ENCODE measurements at regions not wholly inside any gene's neighbourhood (a gene's known extent, or its start where the extent isn't known, plus 50 kb on each side); places are given as distances from the start of the nearest gene placed in this dataset.
"Not testable (repeated sequence)": the region's sequence is repeated elsewhere in the genome, so short reads cannot be mapped to it uniquely, and the experiment has no call there.

GRCh38 chr3:76310667-76311066, 525.3 kb upstream of the ZNF717 start:
- Histone ChIP-seq H3K14ac (ENCODE audit: low read length in 2 of 2) (no peak overlapping the region), H3K4me2 (ENCODE audit: low read length, poor library complexity, severe bottlenecking) (no peak overlapping the region), H2BK12ac (ENCODE audit: low read length in 2 of 2) (no peak overlapping the region), H3K27ac (ENCODE audit: low read length, poor library complexity, severe bottlenecking) (no peak overlapping the region), H2BK120ac (ENCODE audit: low read depth, low read length) (no peak overlapping the region), H4K91ac (ENCODE audit: low read length) (no peak overlapping the region), H2AK5ac (ENCODE audit: low read length, severe bottlenecking) (no peak overlapping the region), H3K4ac (ENCODE audit: low read depth in 1 of 2, low read length in 2 of 2) (no peak overlapping the region), H3K79me1 (replicated peaks; ENCODE audit: low read length, poor library complexity, severe bottlenecking) (no peaks in the 10 kb centered on the region), H3K4me3 (ENCODE audit: insufficient read depth in 1 of 2, low read depth in 1 of 2, low read length in 2 of 2) (peak overlapping the region in 1 of 2 experiments; percentile 73), H2AFZ (ENCODE audit: low read depth, low read length) (no peak overlapping the region), H3K23ac (ENCODE audit: low read length in 2 of 2) (no peak overlapping the region), H2BK5ac (ENCODE audit: low read depth, low read length, poor library complexity, severe bottlenecking) (no peak overlapping the region), H3K4me1 (ENCODE audit: control insufficient read depth, insufficient read depth, low read depth, low read length) (no peaks in the 10 kb centered on the region), H2BK15ac (ENCODE audit: low read depth, poor library complexity, severe bottlenecking) (no peak overlapping the region), H4K8ac (ENCODE audit: low read length) (no peak overlapping the region), H3K9me3 (ENCODE audit: control insufficient read depth, low read length) (no peaks in the 10 kb centered on the region), H3K9ac (ENCODE audit: low read length) (peak overlapping the region; percentile 94), H3K36me3 (ENCODE audit: control insufficient read depth in 1 of 2, insufficient read depth in 2 of 2, low read depth in 1 of 2, low read length in 2 of 2) (no peaks in the 10 kb centered on the region), H3K18ac (ENCODE audit: low read depth in 1 of 2, low read length in 2 of 2) (no peak overlapping the region), H3K27me3 (ENCODE audit: control insufficient read depth in 1 of 2, insufficient read depth in 1 of 2, low read length in 2 of 2) (no peaks in the 10 kb centered on the region)
- WGBS: 85% methylated on average over 7 of the region's 7 CpGs
- no peak for DNase-seq

- Histone ChIP-seq H3K27me3 (ENCODE audit: control insufficient read depth in 1 of 2, insufficient read depth in 1 of 2, low read length in 2 of 2) (no peaks in the 10 kb centered on the region), H3K9ac (ENCODE audit: low read length) (peak overlapping the region; percentile 94), H2BK5ac (ENCODE audit: low read depth, low read length, poor library complexity, severe bottlenecking) (no peak overlapping the region), H3K14ac (ENCODE audit: low read length in 2 of 2) (no peak overlapping the region), H3K27ac (ENCODE audit: low read length, poor library complexity, severe bottlenecking) (no peak overlapping the region), H3K4me1 (ENCODE audit: control insufficient read depth, insufficient read depth, low read depth, low read length) (no peaks in the 10 kb centered on the region), H3K18ac (ENCODE audit: low read depth in 1 of 2, low read length in 2 of 2) (no peak overlapping the region), H3K4ac (ENCODE audit: low read depth in 1 of 2, low read length in 2 of 2) (no peak overlapping the region), H4K8ac (ENCODE audit: low read length) (no peak overlapping the region), H3K36me3 (ENCODE audit: control insufficient read depth in 1 of 2, insufficient read depth in 2 of 2, low read depth in 1 of 2, low read length in 2 of 2) (no peaks in the 10 kb centered on the region), H2AFZ (ENCODE audit: low read depth, low read length) (no peak overlapping the region), H2BK15ac (ENCODE audit: low read depth, poor library complexity, severe bottlenecking) (no peak overlapping the region), H3K4me3 (ENCODE audit: insufficient read depth in 1 of 2, low read depth in 1 of 2, low read length in 2 of 2) (peak overlapping the region in 1 of 2 experiments; percentile 73), H3K79me1 (replicated peaks; ENCODE audit: low read length, poor library complexity, severe bottlenecking) (no peaks in the 10 kb centered on the region), H3K23ac (ENCODE audit: low read length in 2 of 2) (no peak overlapping the region), H2BK120ac (ENCODE audit: low read depth, low read length) (no peak overlapping the region), H4K91ac (ENCODE audit: low read length) (no peak overlapping the region), H2AK5ac (ENCODE audit: low read length, severe bottlenecking) (no peak overlapping the region), H3K4me2 (ENCODE audit: low read length, poor library complexity, severe bottlenecking) (no peak overlapping the region), H3K9me3 (ENCODE audit: control insufficient read depth, low read length) (no peaks in the 10 kb centered on the region), H2BK12ac (ENCODE audit: low read length in 2 of 2) (no peak overlapping the region)
- peak; percentile 7 for DNase-seq
- 64% methylated on average over 2 of the region's 4 CpGs for WGBS
These were observed 526.6 kb upstream of the ZNF717 start for GRCh38 chr3:76311941-76312340.

DNA sequence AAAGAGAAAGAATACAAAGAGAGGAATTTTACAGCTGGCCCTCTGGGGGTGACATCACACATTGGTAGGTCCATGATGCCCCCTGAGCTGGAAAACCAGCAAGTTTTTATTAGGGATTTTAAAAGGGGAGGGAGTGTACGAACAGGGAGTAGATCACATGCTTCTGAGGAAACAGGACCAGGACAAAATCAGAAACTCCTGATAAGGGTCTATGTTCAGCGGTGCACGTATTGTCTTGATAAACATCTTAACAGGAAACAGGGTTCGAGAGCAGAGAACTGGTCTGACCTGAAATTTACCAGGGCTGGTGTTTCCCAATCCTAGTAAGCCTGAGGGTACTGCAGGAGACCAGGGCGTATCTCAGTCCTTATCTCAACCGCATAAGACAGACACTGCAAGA, 530.6 kb upstream of the ZNF717 start:
- not testable (repeated sequence) for H3K23ac ChIP-seq (ENCODE audit: low read length in 2 of 2); H3K4me1 ChIP-seq (ENCODE audit: control insufficient read depth, insufficient read depth, low read depth, low read length); H3K4me3 ChIP-seq (ENCODE audit: insufficient read depth in 1 of 2, low read depth in 1 of 2, low read length in 2 of 2); H3K9ac ChIP-seq (ENCODE audit: low read length); H2BK12ac ChIP-seq (ENCODE audit: low read length in 2 of 2); H3K27me3 ChIP-seq (ENCODE audit: control insufficient read depth in 1 of 2, insufficient read depth in 1 of 2, low read length in 2 of 2); H2AFZ ChIP-seq (ENCODE audit: low read depth, low read length); H2BK5ac ChIP-seq (ENCODE audit: low read depth, low read length, poor library complexity, severe bottlenecking); H4K91ac ChIP-seq (ENCODE audit: low read length); H3K4me2 ChIP-seq (ENCODE audit: low read length, poor library complexity, severe bottlenecking); H3K27ac ChIP-seq (ENCODE audit: low read length, poor library complexity, severe bottlenecking); H2AK5ac ChIP-seq (ENCODE audit: low read length, severe bottlenecking); H4K8ac ChIP-seq (ENCODE audit: low read length); H3K14ac ChIP-seq (ENCODE audit: low read length in 2 of 2); H2BK15ac ChIP-seq (ENCODE audit: low read depth, poor library complexity, severe bottlenecking); H3K18ac ChIP-seq (ENCODE audit: low read depth in 1 of 2, low read length in 2 of 2); DNase-seq; H2BK120ac ChIP-seq (ENCODE audit: low read depth, low read length); H3K79me1 ChIP-seq (replicated peaks; ENCODE audit: low read length, poor library complexity, severe bottlenecking); H3K4ac ChIP-seq (ENCODE audit: low read depth in 1 of 2, low read length in 2 of 2); H3K9me3 ChIP-seq (ENCODE audit: control insufficient read depth, low read length); H3K36me3 ChIP-seq (ENCODE audit: control insufficient read depth in 1 of 2, insufficient read depth in 2 of 2, low read depth in 1 of 2, low read length in 2 of 2)
- 67% methylated on average over 4 of the region's 6 CpGs for WGBS

GRCh38 chr3:76321614-76322013, 536.3 kb upstream of the ZNF717 start:
- Histone ChIP-seq H2BK15ac (ENCODE audit: low read depth, poor library complexity, severe bottlenecking) (no peak overlapping the region), H3K4ac (ENCODE audit: low read depth in 1 of 2, low read length in 2 of 2) (no peak overlapping the region), H3K9me3 (ENCODE audit: control insufficient read depth, low read length) (no peaks in the 10 kb centered on the region), H3K79me1 (replicated peaks; ENCODE audit: low read length, poor library complexity, severe bottlenecking) (no peaks in the 10 kb centered on the region), H4K8ac (ENCODE audit: low read length) (no peak overlapping the region), H3K27ac (ENCODE audit: low read length, poor library complexity, severe bottlenecking) (no peak overlapping the region), H3K14ac (ENCODE audit: low read length in 2 of 2) (no peak overlapping the region), H3K18ac (ENCODE audit: low read depth in 1 of 2, low read length in 2 of 2) (no peak overlapping the region), H3K23ac (ENCODE audit: low read length in 2 of 2) (no peak overlapping the region), H3K36me3 (ENCODE audit: control insufficient read depth in 1 of 2, insufficient read depth in 2 of 2, low read depth in 1 of 2, low read length in 2 of 2) (no peaks in the 10 kb centered on the region), H4K91ac (ENCODE audit: low read length) (no peak overlapping the region), H2BK12ac (ENCODE audit: low read length in 2 of 2) (no peak overlapping the region), H2AK5ac (ENCODE audit: low read length, severe bottlenecking) (no peak overlapping the region), H3K4me3 (ENCODE audit: insufficient read depth in 1 of 2, low read depth in 1 of 2, low read length in 2 of 2) (no peak overlapping the region), H2AFZ (ENCODE audit: low read depth, low read length) (no peak overlapping the region), H3K27me3 (ENCODE audit: control insufficient read depth in 1 of 2, insufficient read depth in 1 of 2, low read length in 2 of 2) (no peaks in the 10 kb centered on the region), H2BK120ac (ENCODE audit: low read depth, low read length) (no peak overlapping the region), H2BK5ac (ENCODE audit: low read depth, low read length, poor library complexity, severe bottlenecking) (no peak overlapping the region), H3K9ac (ENCODE audit: low read length) (no peak overlapping the region), H3K4me2 (ENCODE audit: low read length, poor library complexity, severe bottlenecking) (no peak overlapping the region), H3K4me1 (ENCODE audit: control insufficient read depth, insufficient read depth, low read depth, low read length) (no peaks in the 10 kb centered on the region)
- no peak for DNase-seq
- 96% methylated on average over 4 of the region's 4 CpGs for WGBS

Data from mesenchymal stem cell (in vitro differentiated cells and primary cell).